ENCODE measurements at regions not wholly inside any gene's neighbourhood (a gene's known extent, or its start where the extent isn't known, plus 50 kb on each side); places are given as distances from the start of the nearest gene placed in this dataset.

- peak in 1 of 2 donors; percentile 58 for DNase-seq (ENCODE audit: low read depth in 2 of 2)
Measured at GRCh38 chr5:74576941-74577456, 63.5 kb downstream of the ENC1 start.

- peak; percentile 47 to 92 for DNase-seq (ENCODE audit: low read depth in 2 of 2)
Measured at GRCh38 chr5:74575741-74576538, 64.6 kb downstream of the ENC1 start.

- no peak for DNase-seq (ENCODE audit: low read depth in 2 of 2)
Measured at GRCh38 chr5:74570250-74570649, 70.3 kb downstream of the ENC1 start.

GRCh38 chr5:74567411-74567995 lies 73.0 kb downstream of the ENC1 start:
- DNase-seq (ENCODE audit: low read depth in 2 of 2): no peak

GRCh38 chr5:74562122-74562521 lies 78.4 kb downstream of the ENC1 start:
- DNase-seq (ENCODE audit: low read depth in 2 of 2): no peak

- DNase-seq (ENCODE audit: low read depth in 2 of 2): no peak
Measured at GRCh38 chr5:74560245-74560644, 80.3 kb downstream of the ENC1 start.

- DNase-seq (ENCODE audit: low read depth in 2 of 2): no peak
Measured at GRCh38 chr5:74556631-74557595, 83.6 kb downstream of the ENC1 start.

- DNase-seq (ENCODE audit: low read depth in 2 of 2): no peak
Measured at GRCh38 chr5:74556006-74556405, 84.5 kb downstream of the ENC1 start.

GRCh38 chr5:74552101-74552500 lies 88.4 kb downstream of the ENC1 start:
- DNase-seq (ENCODE audit: low read depth in 2 of 2): no peak

- no peak for DNase-seq (ENCODE audit: low read depth in 2 of 2)
Measured at GRCh38 chr5:74550927-74551326, 89.6 kb downstream of the ENC1 start.

- DNase-seq (ENCODE audit: low read depth in 2 of 2): no peak
Measured at GRCh38 chr5:74549384-74549783, 91.1 kb downstream of the ENC1 start.

- no peak for DNase-seq (ENCODE audit: low read depth in 2 of 2)
Measured at GRCh38 chr5:74546796-74547195, 93.7 kb downstream of the ENC1 start.

- DNase-seq (ENCODE audit: low read depth in 2 of 2): no peak
Measured at GRCh38 chr5:74544811-74545210, 95.7 kb downstream of the ENC1 start.

- peak; percentile 16 to 82 for DNase-seq (ENCODE audit: low read depth in 2 of 2)
Measured at GRCh38 chr5:74543162-74543995, 97.1 kb downstream of the ENC1 start.

GRCh38 chr5:74542482-74542881 lies 98.0 kb downstream of the ENC1 start:
- DNase-seq (ENCODE audit: low read depth in 2 of 2): peak in 1 of 2 donors; percentile 28

- DNase-seq (ENCODE audit: low read depth in 2 of 2): no peak
Measured at GRCh38 chr5:74541381-74541781, 99.1 kb downstream of the ENC1 start.

- no peak for DNase-seq (ENCODE audit: low read depth in 2 of 2)
Measured at GRCh38 chr5:74540622-74541021, 99.9 kb downstream of the ENC1 start.

GRCh38 chr5:74539986-74540385 lies 100.5 kb downstream of the ENC1 start:
- DNase-seq (ENCODE audit: low read depth in 2 of 2): no peak

GRCh38 chr5:74538206-74538661 lies 102.3 kb downstream of the ENC1 start:
- DNase-seq (ENCODE audit: low read depth in 2 of 2): peak; percentile 43 to 86

- DNase-seq (ENCODE audit: low read depth in 2 of 2): no peak
Measured at GRCh38 chr5:74536658-74537057, 103.9 kb downstream of the ENC1 start.

GRCh38 chr5:74535926-74536325 lies 104.6 kb downstream of the ENC1 start:
- DNase-seq (ENCODE audit: low read depth in 2 of 2): no peak
